Smooth muscle cell (in vitro differentiated cells): ENCODE measurements at regions not wholly inside any gene's neighbourhood (a gene's known extent, or its start where the extent isn't known, plus 50 kb on each side); places are given as distances from the start of the nearest gene placed in this dataset.

ENCODE experiments used
- DNase-seq: peaks from one replicate; lab custom pipeline; 2025; ENCODE audit not compliant: unreplicated experiment; lab: John Stamatoyannopoulos, UW
- H2AFZ ChIP-seq: fragments of 200-600 bp; sonication (generic); 2 replicates; pipeline ENCODE4 v1.6.0; 2016; ENCODE audit warnings: antibody characterized with exemption, low read depth, mild to moderate bottlenecking
- H3F3A ChIP-seq: fragments of 200-600 bp; sonication (generic); 2 replicates; pipeline ENCODE4 v1.6.0; 2017; ENCODE audit warnings: antibody characterized with exemption, low read depth
- H3K27ac ChIP-seq: fragments of 200-600 bp; sonication (generic); 2 replicates; pipeline ENCODE4 v1.5.1; 2016; ENCODE audit warnings: low read depth, mild to moderate bottlenecking
- H3K27me3 ChIP-seq: fragments of 200-600 bp; sonication (generic); 2 replicates; pipeline ENCODE4 v1.6.1; 2016; ENCODE audit warnings: low read depth, mild to moderate bottlenecking
- H3K36me3 ChIP-seq: fragments of 200-600 bp; sonication (generic); 2 replicates; pipeline ENCODE4 v1.5.1; 2016; ENCODE audit warnings: low read depth
- H3K4me1 ChIP-seq: fragments of 200-600 bp; sonication (generic); 2 replicates; pipeline ENCODE4 v1.5.1; 2016; ENCODE audit warnings: low read depth
- H3K4me2 ChIP-seq: fragments of 200-600 bp; sonication (generic); 2 replicates; pipeline ENCODE4 v1.6.0; 2016; ENCODE audit warnings: mild to moderate bottlenecking
- H3K4me3 ChIP-seq: fragments of 200-600 bp; sonication (generic); 2 replicates; pipeline ENCODE4 v1.5.1; 2016; ENCODE audit warnings: mild to moderate bottlenecking
- H3K79me2 ChIP-seq: fragments of 200-600 bp; sonication (generic); 2 replicates; pipeline ENCODE4 v1.6.0; 2016; ENCODE audit warnings: low read depth, mild to moderate bottlenecking
- H3K9ac ChIP-seq: fragments of 200-600 bp; sonication (generic); 2 replicates; pipeline ENCODE4 v1.6.0; 2016; ENCODE audit warnings: low read depth
- H3K9me3 ChIP-seq: fragments of 200-600 bp; sonication (generic); replicated peaks from 2 replicates; pipeline ENCODE4 v1.5.1; 2016; ENCODE audit warnings: low read depth
- H4K20me1 ChIP-seq: fragments of 200-600 bp; sonication (generic); 2 replicates; pipeline ENCODE4 v1.6.0; 2016; ENCODE audit warnings: low read depth
- CTCF ChIP-seq: fragments of 200-600 bp; sonication (generic); IDR thresholded peaks from 2 replicates; pipeline ENCODE4 v1.5.1; 2017; ENCODE audit warnings: borderline replicate concordance, mild to moderate bottlenecking, antibody characterized with exemption; ENCODE audit not compliant: insufficient read depth, poor library complexity, severe bottlenecking
- WGBS: methylation state at CpG from one replicate; pipeline ENCODE4 v1.1.7; 2016; ENCODE audit warnings: low lambda C conversion rate; 5-methylcytosine and 5-hydroxymethylcytosine counted together

GRCh38 chr1:30819244-30819571 lies 61.6 kb upstream of the LAPTM5 start:
- no peak overlapping the region for H3K4me3 ChIP-seq
- no peak overlapping the region for H2AFZ ChIP-seq
- no peaks in the 10 kb centered on the region for H4K20me1 ChIP-seq
- no peaks in the 10 kb centered on the region for H3K36me3 ChIP-seq
- no peaks in the 10 kb centered on the region for H3K27me3 ChIP-seq
- peaks cover 38% of the 10 kb centered on the region for H3K4me1 ChIP-seq
- H3K9ac ChIP-seq = no peak overlapping the region
- H3F3A ChIP-seq = peaks cover 5% of the 10 kb centered on the region
- 22% methylated on average over 3 of the region's 3 CpGs for WGBS
- peak overlapping the region; percentile 17 for H3K4me2 ChIP-seq
- H3K27ac ChIP-seq = peak overlapping the region; percentile 7
- no peaks in the 10 kb centered on the region for H3K79me2 ChIP-seq
- no peak for TF ChIP-seq CTCF
- no peaks in the 10 kb centered on the region for H3K9me3 ChIP-seq
- no peak for DNase-seq

DNA sequence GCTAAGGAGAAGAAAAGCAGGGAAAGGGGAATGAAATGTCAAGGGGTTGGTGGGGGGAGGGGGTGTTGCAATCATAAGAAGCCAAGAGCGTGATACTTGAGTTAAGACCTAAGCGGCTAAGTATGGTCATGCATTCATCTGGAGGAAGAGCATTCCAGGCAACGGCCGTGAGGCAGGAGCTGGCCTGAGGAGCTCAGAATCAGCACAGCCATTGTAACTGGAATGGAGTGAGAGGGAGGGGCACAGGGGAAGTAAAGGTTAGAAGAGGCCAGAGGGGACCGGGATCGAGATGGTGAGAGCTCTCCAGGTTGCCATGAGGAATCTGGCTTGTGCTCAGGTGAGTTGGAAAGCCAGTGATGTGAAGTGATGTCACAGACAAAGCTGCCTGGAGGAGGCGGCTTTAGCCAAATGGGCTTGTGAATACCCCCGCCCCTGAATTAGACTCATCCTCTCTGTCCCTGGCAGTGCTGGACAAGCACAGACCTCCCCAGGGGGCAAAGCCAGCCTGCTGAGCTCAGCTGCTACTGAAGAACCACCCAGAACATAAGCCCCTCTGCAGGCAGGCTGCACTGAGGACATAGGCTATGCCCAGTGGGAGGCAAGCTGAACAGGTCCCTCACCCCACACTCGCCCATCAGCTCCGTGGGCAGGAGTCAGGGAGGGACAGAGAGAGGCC lies 61.1 kb upstream of the LAPTM5 start:
- Histone ChIP-seq H2AFZ (no peak overlapping the region), H3K4me1 (peaks cover 34% of the 10 kb centered on the region), H3F3A (peaks cover 5% of the 10 kb centered on the region), H3K79me2 (no peaks in the 10 kb centered on the region), H3K9me3 (no peaks in the 10 kb centered on the region), H4K20me1 (no peaks in the 10 kb centered on the region), H3K4me3 (no peak overlapping the region), H3K9ac (no peak overlapping the region), H3K36me3 (no peaks in the 10 kb centered on the region), H3K27me3 (no peaks in the 10 kb centered on the region), H3K4me2 (peak overlapping the region; percentile 19), H3K27ac (peak overlapping the region; percentile 10)
- DNase-seq = no peak
- no peak for TF ChIP-seq CTCF
- WGBS = 39% methylated on average over 10 of the region's 10 CpGs

DNA sequence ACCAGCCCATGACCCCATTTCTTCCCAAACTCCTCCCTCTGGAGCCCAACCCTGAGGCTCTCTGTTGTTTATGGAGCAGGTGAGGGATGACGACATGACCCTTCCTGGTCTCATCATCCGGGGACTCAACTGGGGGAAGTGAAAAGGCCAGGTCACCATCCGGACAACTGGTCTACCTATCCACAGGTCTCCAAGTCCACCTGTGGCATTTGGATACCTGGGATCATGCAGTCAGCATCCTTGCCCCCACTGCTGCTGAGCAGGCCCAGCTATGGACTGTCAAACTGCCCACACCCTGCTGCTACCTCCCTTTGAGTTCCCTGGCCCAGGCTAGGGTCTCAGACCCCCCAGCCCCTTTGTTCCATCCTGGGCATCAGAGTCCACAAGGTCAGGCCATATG lies 60.0 kb upstream of the LAPTM5 start:
- H3K4me2 ChIP-seq = no peak overlapping the region
- no peak for TF ChIP-seq CTCF
- H4K20me1 ChIP-seq = no peaks in the 10 kb centered on the region
- peaks cover 30% of the 10 kb centered on the region for H3K4me1 ChIP-seq
- H3K9me3 ChIP-seq = no peaks in the 10 kb centered on the region
- WGBS = 89% methylated on average over 3 of the region's 3 CpGs
- no peak overlapping the region for H3K27ac ChIP-seq
- no peaks in the 10 kb centered on the region for H3K79me2 ChIP-seq
- no peaks in the 10 kb centered on the region for H3K27me3 ChIP-seq
- DNase-seq = no peak
- no peak overlapping the region for H3K4me3 ChIP-seq
- no peaks in the 10 kb centered on the region for H3K36me3 ChIP-seq
- H3F3A ChIP-seq = no peaks in the 10 kb centered on the region
- no peak overlapping the region for H2AFZ ChIP-seq
- H3K9ac ChIP-seq = no peak overlapping the region

GRCh38 chr1:30817077-30817438 lies 59.5 kb upstream of the LAPTM5 start:
- H2AFZ ChIP-seq = no peak overlapping the region
- no peaks in the 10 kb centered on the region for H3F3A ChIP-seq
- H3K9me3 ChIP-seq = no peaks in the 10 kb centered on the region
- H3K36me3 ChIP-seq = no peaks in the 10 kb centered on the region
- no peaks in the 10 kb centered on the region for H4K20me1 ChIP-seq
- peaks cover 30% of the 10 kb centered on the region for H3K4me1 ChIP-seq
- no peaks in the 10 kb centered on the region for H3K27me3 ChIP-seq
- no peak for TF ChIP-seq CTCF
- peak overlapping the region; percentile 59 for H3K9ac ChIP-seq
- peak overlapping the region; percentile 47 for H3K27ac ChIP-seq
- no peaks in the 10 kb centered on the region for H3K79me2 ChIP-seq
- H3K4me3 ChIP-seq = no peak overlapping the region
- DNase-seq = no peak
- WGBS = 44% methylated on average over 5 of the region's 5 CpGs
- peak overlapping the region; percentile 63 for H3K4me2 ChIP-seq
